Neural cell (in vitro differentiated cells): ENCODE measurements at regions not wholly inside any gene's neighbourhood (a gene's known extent, or its start where the extent isn't known, plus 50 kb on each side); places are given as distances from the start of the nearest gene placed in this dataset.

Experiments used
- H2AFZ ChIP-seq: fragments of 200-600, 300-800 bp; sonication (generic), shearing (Covaris generic); 2 replicates; pipeline ENCODE4 v1.6.0; 2014; ENCODE audit warnings: low read depth, mild to moderate bottlenecking, antibody characterized with exemption, low read length, moderate library complexity
- H3F3A ChIP-seq: fragments of 200-600 bp; shearing (Covaris generic); 2 replicates; pipeline ENCODE4 v1.6.1; 2016; ENCODE audit warnings: mild to moderate bottlenecking, moderate library complexity, mixed read lengths, antibody characterized with exemption, low read length; ENCODE audit not compliant: insufficient read depth, poor library complexity, severe bottlenecking
- H3K27ac ChIP-seq: fragments of 200-600, 300-800 bp; sonication (generic), shearing (Covaris generic); 2 replicates; pipeline ENCODE4 v1.5.1; 2014; ENCODE audit warnings: mild to moderate bottlenecking, low read length, moderate library complexity
- H3K27me3 ChIP-seq: fragments of 300-800, 200-600 bp; sonication (generic), shearing (Covaris generic); 2 replicates; pipeline ENCODE4 v1.6.0; 2014; ENCODE audit warnings: mild to moderate bottlenecking, low read depth, low read length, moderate library complexity; ENCODE audit not compliant: insufficient read depth
- H3K36me3 ChIP-seq: fragments of 300-800, 200-600 bp; sonication (generic), shearing (Covaris generic); 2 replicates; pipeline ENCODE4 v1.5.1; 2014; ENCODE audit warnings: mild to moderate bottlenecking, antibody characterized with exemption, low read length, moderate library complexity; ENCODE audit not compliant: insufficient read depth
- H3K4me2 ChIP-seq: fragments of 300-800, 200-600 bp; sonication (generic), shearing (Covaris generic); 2 replicates; pipeline ENCODE4 v1.6.0; 2014; ENCODE audit warnings: mild to moderate bottlenecking, low read length
- H3K4me3 ChIP-seq: fragments of 300-800, 200-600 bp; sonication (generic), shearing (Covaris generic); 2 replicates; pipeline ENCODE4 v1.5.1; 2014; ENCODE audit warnings: mild to moderate bottlenecking, low read length, moderate library complexity
- H3K79me2 ChIP-seq: fragments of 200-600 bp; shearing (Covaris generic); replicated peaks from 2 replicates; pipeline ENCODE4 v1.6.0; 2014; ENCODE audit warnings: mild to moderate bottlenecking, low read length, moderate library complexity; ENCODE audit not compliant: insufficient read depth
- H3K9ac ChIP-seq: fragments of 300-800, 200-600 bp; sonication (generic), shearing (Covaris generic); 2 replicates; pipeline ENCODE4 v1.6.1; 2016; ENCODE audit warnings: mild to moderate bottlenecking, low read length, mixed read lengths
- H3K9me2 ChIP-seq: fragments of 200-600 bp; shearing (Covaris generic); 2 replicates; pipeline ENCODE4 v1.6.1; 2016; ENCODE audit warnings: mild to moderate bottlenecking, low read length, mixed read lengths; ENCODE audit not compliant: insufficient read depth
- H3K9me3 ChIP-seq: fragments of 200-600, 300-800 bp; sonication (generic), shearing (Covaris generic); 2 replicates; pipeline ENCODE4 v1.6.1; 2016; ENCODE audit warnings: mild to moderate bottlenecking, mixed run types, low read length, moderate library complexity, mixed read lengths
- H4K20me1 ChIP-seq: fragments of 200-600 bp; shearing (Covaris generic); 2 replicates; pipeline ENCODE4 v1.6.1; 2016; ENCODE audit warnings: mild to moderate bottlenecking, mixed run types; ENCODE audit not compliant: insufficient read depth
- CTCF ChIP-seq: fragments of 450-650 bp; IDR thresholded peaks from 2 replicates; pipeline ENCODE4 v1.5.1; 2014; ENCODE audit warnings: antibody characterized with exemption, mild to moderate bottlenecking, moderate library complexity; ENCODE audit not compliant: poor library complexity, severe bottlenecking
- EP300 ChIP-seq: fragments of 450-650 bp; conservative IDR thresholded peaks from 2 replicates; pipeline ENCODE4 v1.6.1; 2014; ENCODE audit warnings: antibody characterized with exemption, mild to moderate bottlenecking, moderate library complexity; ENCODE audit not compliant: poor library complexity, severe bottlenecking
- EZH2 ChIP-seq: fragments of 200-600, 300-800 bp; shearing (Covaris generic), sonication (generic); IDR thresholded peaks from 2 replicates; pipeline ENCODE4 v1.6.1; 2014; ENCODE audit warnings: antibody characterized with exemption, low read length, borderline replicate concordance, mild to moderate bottlenecking; ENCODE audit not compliant: insufficient read depth, poor library complexity, severe bottlenecking
- MXI1 ChIP-seq: fragments of 450-650 bp; conservative IDR thresholded peaks from 2 replicates; pipeline ENCODE4 v1.6.1; 2014; ENCODE audit warnings: antibody characterized with exemption, mild to moderate bottlenecking; ENCODE audit not compliant: poor library complexity, severe bottlenecking
- POLR2AphosphoS5 ChIP-seq: IDR thresholded peaks from 2 replicates; pipeline ENCODE4 v1.6.1; 2012
- RAD21 ChIP-seq: fragments of 450-650 bp; conservative IDR thresholded peaks from 2 replicates; pipeline ENCODE4 v1.6.1; 2014; ENCODE audit warnings: antibody characterized with exemption, mild to moderate bottlenecking, moderate library complexity
- SMC3 ChIP-seq: fragments of 450-650 bp; conservative IDR thresholded peaks from 2 replicates; pipeline ENCODE4 v1.6.1; 2014; ENCODE audit warnings: antibody characterized with exemption, mild to moderate bottlenecking, moderate library complexity; ENCODE audit not compliant: poor library complexity
- TAF1 ChIP-seq: IDR thresholded peaks from 2 replicates; pipeline ENCODE4 v1.6.1; 2012; ENCODE audit warnings: low read depth
- TF ChIP-seq, protein P1 (sequence below): IDR thresholded peaks from 2 replicates; pipeline ENCODE4 v1.6.1; 2012; ENCODE audit warnings: borderline replicate concordance

DNA sequence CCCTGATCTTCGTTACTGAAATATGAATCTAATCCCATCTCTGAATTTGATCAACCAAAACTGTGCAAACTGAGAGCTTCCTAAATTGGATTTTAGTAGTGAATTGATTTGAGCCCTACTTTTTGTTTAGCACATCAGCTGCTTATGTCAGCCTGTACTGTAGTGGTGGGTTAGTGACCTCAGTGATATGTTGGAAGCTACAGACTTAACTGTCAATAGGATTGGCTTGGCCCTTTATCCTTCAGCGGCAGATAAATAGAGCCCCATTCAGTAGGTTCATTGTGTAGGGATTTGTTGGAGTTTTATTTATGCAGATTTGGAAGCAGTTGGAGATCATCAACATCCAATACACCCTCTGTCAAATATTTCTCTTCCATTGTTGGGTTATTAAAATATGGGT lies 409.7 kb downstream of the SOX2 start:
- Histone ChIP-seq H3K9me3 (no peaks in the 10 kb centered on the region), H3K36me3 (no peaks in the 10 kb centered on the region), H3K4me3 (no peak overlapping the region), H3K9me2 (no peaks in the 10 kb centered on the region), H3F3A (no peaks in the 10 kb centered on the region), H4K20me1 (no peaks in the 10 kb centered on the region), H3K79me2 (no peaks in the 10 kb centered on the region), H2AFZ (no peak overlapping the region), H3K9ac (no peak overlapping the region), H3K4me2 (no peak overlapping the region), H3K27ac (no peak overlapping the region), H3K27me3 (no peaks in the 10 kb centered on the region)
- TF ChIP-seq TAF1 (no peak), POLR2AphosphoS5 (no peak), EZH2 (no peak), SMC3 (no peak), MXI1 (no peak), EP300 (no peak), CTCF (no peak)

DNA sequence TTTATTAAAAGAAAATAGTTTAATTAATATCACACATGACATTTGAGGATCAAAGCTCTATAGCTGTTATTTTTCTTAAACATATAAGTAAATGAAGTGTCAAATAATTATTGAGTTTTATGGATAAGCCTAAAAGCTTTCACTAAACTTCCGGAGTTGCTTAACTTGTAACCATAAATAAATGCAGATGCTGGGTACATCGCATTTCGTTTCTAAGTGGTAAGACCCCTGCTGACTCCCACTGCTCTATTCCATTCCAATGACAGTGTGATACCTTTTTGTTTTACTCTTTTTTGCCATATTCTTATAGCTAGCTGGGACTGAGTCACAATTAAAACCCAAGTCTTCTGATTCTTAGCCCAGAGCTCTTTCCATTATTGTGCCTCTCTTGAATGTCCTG lies 411.1 kb downstream of the SOX2 start:
- Histone ChIP-seq H3K9ac (no peak overlapping the region), H3K27ac (no peak overlapping the region), H3K9me2 (no peaks in the 10 kb centered on the region), H3K36me3 (no peaks in the 10 kb centered on the region), H3F3A (no peaks in the 10 kb centered on the region), H3K79me2 (no peaks in the 10 kb centered on the region), H3K4me2 (no peak overlapping the region), H3K27me3 (no peaks in the 10 kb centered on the region), H3K4me3 (no peak overlapping the region), H2AFZ (no peak overlapping the region), H4K20me1 (no peaks in the 10 kb centered on the region), H3K9me3 (no peaks in the 10 kb centered on the region)
- no peak for TF ChIP-seq CTCF
- TF ChIP-seq EZH2, result no peak
- TF ChIP-seq SMC3, result no peak
- no peak for TF ChIP-seq MXI1
- TF ChIP-seq, protein P1, sequence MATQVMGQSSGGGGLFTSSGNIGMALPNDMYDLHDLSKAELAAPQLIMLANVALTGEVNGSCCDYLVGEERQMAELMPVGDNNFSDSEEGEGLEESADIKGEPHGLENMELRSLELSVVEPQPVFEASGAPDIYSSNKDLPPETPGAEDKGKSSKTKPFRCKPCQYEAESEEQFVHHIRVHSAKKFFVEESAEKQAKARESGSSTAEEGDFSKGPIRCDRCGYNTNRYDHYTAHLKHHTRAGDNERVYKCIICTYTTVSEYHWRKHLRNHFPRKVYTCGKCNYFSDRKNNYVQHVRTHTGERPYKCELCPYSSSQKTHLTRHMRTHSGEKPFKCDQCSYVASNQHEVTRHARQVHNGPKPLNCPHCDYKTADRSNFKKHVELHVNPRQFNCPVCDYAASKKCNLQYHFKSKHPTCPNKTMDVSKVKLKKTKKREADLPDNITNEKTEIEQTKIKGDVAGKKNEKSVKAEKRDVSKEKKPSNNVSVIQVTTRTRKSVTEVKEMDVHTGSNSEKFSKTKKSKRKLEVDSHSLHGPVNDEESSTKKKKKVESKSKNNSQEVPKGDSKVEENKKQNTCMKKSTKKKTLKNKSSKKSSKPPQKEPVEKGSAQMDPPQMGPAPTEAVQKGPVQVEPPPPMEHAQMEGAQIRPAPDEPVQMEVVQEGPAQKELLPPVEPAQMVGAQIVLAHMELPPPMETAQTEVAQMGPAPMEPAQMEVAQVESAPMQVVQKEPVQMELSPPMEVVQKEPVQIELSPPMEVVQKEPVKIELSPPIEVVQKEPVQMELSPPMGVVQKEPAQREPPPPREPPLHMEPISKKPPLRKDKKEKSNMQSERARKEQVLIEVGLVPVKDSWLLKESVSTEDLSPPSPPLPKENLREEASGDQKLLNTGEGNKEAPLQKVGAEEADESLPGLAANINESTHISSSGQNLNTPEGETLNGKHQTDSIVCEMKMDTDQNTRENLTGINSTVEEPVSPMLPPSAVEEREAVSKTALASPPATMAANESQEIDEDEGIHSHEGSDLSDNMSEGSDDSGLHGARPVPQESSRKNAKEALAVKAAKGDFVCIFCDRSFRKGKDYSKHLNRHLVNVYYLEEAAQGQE, result no peak
- TF ChIP-seq RAD21, result no peak
